Activated CD8-positive, alpha-beta memory T cell treated with anti-CD3 and anti-CD28 coated beads, Interleukin-2, amount 50 U/mL, for 48 hours (primary cell): ENCODE measurements at regions not wholly inside any gene's neighbourhood (a gene's known extent, or its start where the extent isn't known, plus 50 kb on each side); places are given as distances from the start of the nearest gene placed in this dataset.
"Not testable (repeated sequence)": the region's sequence is repeated elsewhere in the genome, so short reads cannot be mapped to it uniquely, and the experiment has no call there.

ENCODE experiments used
- DNase-seq: peaks from one replicate; pipeline ENCODE4 v3.0.0-alpha.2; 2020

- no peak for DNase-seq
Measured at GRCh38 chr13:44887515-44887914, 101.8 kb downstream of the NUFIP1 start.

DNA sequence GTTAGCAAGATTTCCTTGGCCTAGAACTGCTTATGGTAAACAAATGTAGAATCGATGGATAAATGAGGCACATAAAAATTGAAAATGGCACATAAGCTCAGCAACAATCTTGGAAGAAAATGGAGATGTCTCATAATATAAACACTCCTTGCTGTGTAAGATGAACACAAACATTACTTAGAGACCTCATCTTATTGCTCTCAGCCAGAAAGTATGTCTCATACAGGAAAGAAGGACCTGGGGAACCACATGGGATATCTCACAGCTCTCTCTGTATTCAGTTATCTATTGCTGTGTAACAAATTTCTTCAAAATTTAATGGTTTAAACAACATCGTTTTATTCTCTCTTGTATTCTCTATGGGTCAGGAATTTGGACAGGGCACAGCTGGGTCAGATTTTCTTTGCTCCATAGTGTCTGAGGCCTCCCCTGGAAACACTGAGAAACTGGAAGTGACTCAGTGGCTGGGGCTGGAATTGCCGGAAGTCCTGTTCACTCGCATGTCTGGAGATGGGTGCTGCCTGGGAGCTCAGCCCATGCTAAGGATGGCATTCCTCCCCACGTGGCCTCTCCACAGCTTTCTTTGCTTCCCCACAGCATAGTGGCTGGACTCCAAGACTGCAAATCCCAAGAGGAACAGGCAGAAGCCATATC lies 105.1 kb downstream of the NUFIP1 start:
- no peak for DNase-seq

GRCh38 chr13:44879452-44880058 lies 109.7 kb downstream of the NUFIP1 start:
- DNase-seq: no peak

DNA sequence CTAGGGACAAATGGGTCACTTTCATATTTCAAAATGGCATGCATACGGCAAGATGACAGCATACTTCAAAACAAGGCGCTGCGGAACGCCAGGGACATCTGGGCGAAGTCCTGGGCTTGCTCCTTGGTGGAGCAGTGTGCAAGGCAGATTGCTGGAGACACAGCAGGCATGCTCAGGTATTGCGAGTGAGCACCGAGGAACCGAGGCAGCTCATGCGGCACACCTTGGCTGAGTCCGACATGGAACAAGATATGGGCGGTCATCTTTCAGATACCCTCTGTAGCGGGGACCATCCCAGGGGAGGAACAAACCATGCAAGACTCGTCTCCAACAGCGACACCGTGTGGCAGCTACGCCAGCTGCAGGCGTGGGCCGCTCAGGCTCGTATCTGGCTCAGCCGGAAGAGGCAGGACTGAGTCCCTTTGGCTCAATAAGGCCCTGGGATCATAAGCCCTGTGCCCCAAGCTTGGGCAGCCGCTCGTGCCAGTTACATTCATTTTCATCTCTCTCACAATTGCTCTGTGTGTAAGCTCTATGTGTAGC lies 112.4 kb downstream of the NUFIP1 start:
- DNase-seq: peak; percentile 68

GRCh38 chr13:44874886-44875630 lies 114.2 kb downstream of the NUFIP1 start:
- no peak for DNase-seq

GRCh38 chr13:44874176-44874575 lies 115.1 kb downstream of the NUFIP1 start:
- DNase-seq: no peak

- DNase-seq: no peak
Measured at GRCh38 chr13:44873461-44873860, 115.8 kb downstream of the NUFIP1 start.

DNA sequence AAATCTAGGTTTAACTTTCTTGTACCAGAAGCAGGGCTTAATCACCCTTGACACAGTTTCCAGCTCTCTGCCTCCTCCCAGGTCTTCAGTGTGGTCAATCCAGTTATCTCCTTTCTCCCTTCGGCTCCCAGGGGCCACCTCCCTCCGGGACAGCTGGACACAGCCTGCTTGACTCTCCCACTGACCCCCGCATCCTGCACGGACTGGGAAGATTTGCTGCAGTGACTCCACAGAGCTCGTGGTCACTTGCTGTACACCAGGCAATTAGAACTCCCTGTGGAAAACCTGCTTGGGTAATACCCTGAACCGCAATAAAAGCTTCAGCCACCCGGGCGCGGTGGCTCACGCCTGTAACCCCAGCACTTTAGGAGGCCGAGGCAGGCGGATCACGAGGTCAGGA lies 116.5 kb downstream of the NUFIP1 start:
- no peak for DNase-seq

- DNase-seq: no peak
Measured at GRCh38 chr13:44870456-44870929, 118.8 kb downstream of the NUFIP1 start.

DNA sequence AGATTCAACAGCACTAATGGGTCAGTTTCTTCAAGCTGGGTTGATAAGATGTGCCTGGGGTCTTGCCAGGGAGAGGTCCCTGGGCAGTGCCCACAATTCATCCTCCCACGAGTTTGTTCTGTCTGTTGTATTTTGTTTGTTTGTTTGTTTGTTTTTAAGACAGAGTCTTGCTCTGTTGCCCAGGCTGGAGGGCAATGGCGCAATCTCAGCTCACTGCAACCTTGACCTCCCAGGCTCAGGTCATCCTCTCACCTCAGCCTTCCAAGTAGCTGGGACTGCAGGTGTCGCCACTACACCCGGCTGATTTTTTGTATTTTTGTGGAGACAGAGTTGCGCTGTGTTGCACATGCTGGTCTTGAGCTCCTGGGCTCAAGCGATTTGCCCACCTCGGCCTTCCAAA lies 120.1 kb downstream of the NUFIP1 start:
- no peak for DNase-seq

- DNase-seq: no peak
Measured at GRCh38 chr13:44868397-44868796, 120.9 kb downstream of the NUFIP1 start.

DNA sequence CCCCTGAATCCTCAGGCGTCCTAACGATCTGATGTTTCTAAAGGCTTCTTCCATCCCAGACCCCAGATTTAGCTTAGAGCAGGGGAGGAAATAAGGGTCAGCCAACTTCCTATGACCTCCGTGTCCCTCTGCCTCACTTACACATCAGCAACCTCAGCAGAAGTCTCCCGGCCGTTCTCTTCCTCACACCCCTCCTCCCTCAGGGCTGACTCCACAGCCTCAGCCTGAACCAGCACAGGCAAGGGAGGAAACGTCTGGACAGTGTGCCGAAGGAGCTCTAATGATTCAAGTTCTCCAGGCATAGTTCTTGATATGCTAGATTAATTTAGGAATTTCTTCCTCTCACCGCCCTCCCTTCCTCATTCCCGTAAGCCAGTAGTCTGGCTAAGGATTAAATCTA lies 121.4 kb downstream of the NUFIP1 start:
- no peak for DNase-seq

DNA sequence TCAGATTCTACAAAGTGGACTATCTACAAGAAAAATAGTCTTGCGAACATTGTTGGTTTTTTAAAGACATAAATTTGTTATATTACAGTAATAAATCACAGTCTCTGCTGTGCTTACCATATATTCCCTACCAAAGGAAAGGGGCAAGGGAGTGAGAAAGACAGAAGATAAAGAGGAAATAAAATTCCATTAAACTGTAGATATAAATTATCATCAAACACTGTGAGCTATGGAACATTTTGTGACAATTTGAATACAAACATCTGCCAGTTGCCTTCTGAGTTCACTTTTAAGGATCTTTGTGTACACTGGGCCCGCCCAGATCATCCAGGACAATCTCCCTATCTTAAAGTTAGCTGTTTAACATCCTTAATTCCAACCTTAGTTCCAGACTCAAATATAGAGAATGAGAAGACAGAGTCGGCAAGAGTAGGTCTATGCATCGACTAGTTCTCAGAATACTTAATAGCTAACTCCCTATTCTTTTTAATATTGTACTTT lies 122.8 kb downstream of the NUFIP1 start:
- DNase-seq: no peak

DNA sequence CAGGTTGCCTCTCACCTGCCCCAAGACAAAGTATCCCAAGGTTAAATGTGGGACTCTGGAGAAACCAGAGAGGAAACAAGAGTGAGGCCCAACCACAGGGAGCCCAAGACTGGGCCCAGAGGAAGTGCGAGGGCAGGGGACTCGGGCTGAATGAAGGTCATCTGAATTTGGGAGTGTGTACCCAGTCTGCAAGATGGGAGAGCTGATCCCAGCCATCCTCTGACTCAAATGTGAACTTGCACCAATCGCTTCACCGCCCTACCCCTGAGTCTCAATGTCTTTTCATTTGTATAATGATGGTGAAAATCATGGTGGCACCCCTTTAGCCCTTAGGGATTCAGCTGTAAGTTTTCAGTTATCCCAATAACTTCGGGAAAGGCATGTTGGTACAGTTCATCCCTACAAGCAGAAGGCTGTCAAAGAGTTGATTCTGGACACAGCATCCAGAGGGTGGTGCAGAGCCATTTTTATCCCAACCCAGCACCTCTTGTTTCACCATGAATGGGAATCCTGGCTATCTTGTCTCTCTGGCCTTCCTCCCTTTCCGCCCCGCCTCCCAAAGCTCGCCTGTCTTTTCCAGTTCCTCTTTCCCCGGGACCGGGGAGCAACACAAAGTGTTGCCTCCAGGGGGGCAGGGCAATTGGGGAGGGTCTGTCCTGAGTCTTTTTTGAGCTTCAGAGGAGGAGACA lies 123.4 kb downstream of the NUFIP1 start:
- no peak for DNase-seq

DNA sequence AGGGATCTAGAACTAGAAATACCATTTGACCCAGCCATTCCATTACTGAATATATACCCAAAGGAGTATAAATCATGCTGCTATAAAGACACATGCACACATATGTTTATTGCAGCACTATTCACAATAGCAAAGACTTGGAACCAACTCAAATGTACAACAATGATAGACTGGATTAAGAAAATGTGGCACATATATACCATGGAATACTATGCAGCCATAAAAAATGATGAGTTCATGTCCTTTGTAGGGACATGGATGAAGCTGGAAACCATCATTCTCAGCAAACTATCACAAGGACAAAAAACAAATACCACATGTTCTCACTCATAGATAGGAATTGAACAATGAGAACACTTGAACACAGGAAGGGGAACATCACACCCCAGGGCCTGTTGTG lies 125.6 kb downstream of the NUFIP1 start:
- not testable (repeated sequence) for DNase-seq

GRCh38 chr13:44860454-44860853 lies 128.8 kb downstream of the NUFIP1 start:
- DNase-seq: no peak

DNA sequence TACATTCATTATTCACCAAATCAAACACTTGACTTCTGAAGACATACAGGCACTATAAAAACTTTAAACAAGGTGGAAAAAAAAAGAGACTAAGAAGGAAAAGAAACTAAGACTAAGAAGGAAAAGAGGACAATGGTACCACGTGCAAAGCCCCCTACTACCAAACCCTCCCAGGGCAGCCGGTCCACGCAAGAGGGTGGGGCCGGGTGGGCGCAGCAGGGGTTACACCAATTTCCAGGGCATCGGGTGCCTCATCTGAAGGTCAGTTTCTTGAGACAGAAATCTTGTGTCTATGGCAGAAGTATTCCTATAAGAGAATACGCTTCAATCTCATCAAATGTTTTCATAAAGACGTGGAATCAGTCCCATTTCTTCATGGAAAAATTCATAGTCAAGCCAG lies 131.5 kb downstream of the NUFIP1 start:
- DNase-seq: no peak

GRCh38 chr13:44857061-44857460 lies 132.2 kb downstream of the NUFIP1 start:
- DNase-seq: no peak

DNA sequence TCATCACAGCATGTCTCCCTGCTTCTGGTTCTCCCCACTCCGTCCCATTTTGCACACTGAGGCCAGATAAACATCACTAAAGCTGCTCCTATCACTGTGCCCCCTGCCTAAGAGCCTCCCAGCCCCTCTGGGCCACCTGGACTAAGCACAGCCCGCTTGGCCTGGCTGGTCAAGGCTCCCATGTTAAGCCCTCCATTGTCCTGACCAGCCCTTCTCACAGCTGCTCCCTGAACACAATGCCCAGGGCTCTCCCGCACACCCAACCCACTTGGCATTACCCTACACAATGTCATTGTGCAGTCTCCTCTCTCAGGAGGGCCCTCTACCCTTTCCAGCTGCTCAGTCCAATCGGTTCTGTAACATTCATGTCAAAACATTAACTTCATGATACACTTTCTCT lies 133.4 kb downstream of the NUFIP1 start:
- DNase-seq: no peak

GRCh38 chr13:44854313-44855060 lies 134.8 kb downstream of the NUFIP1 start:
- no peak for DNase-seq

DNA sequence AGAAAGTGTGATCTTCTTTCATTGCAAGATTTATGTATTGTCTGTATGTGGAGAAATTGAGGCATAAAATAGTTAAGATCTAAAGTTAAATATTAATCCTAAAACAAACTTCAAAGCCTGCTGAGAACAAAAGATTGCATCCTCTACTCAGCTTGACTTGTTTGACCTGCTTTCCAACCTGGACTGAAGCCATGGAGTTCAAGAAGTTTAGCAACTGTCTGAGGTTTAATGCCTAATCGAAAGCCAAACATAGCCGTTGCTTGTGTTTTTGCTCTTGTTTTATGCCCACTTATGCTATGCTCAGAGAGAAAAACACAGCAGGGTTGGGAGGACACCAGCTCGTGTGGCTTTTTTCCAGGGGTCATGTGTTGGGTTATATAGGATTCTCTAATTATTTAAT lies 135.6 kb downstream of the NUFIP1 start:
- DNase-seq: no peak
